GM23338 (cell line): ENCODE measurements at regions not wholly inside any gene's neighbourhood (a gene's known extent, or its start where the extent isn't known, plus 50 kb on each side); places are given as distances from the start of the nearest gene placed in this dataset.

ENCODE experiments used
- CTCF ChIP-seq, 2 experiments: fragments of 200-600 bp in 1 of 2; sonication (generic) in 1 of 2; conservative IDR thresholded peaks; 2 replicates each; pipeline versions ENCODE4 v1.5.1 to v1.6.1; 2016 to 2017; ENCODE audit warnings: antibody characterized with exemption in 2 of 2, low read depth in 2 of 2, mild to moderate bottlenecking in 2 of 2, moderate library complexity in 1 of 2
- EZH2 ChIP-seq: fragments of 200-600 bp; sonication (generic); IDR thresholded peaks from one replicate; pipeline ENCODE4 v1.8.0; 2017; ENCODE audit warnings: antibody characterized with exemption, mild to moderate bottlenecking, low read depth; ENCODE audit not compliant: unreplicated experiment
- JUNB ChIP-seq: IDR thresholded peaks from one replicate; pipeline ENCODE4 v1.6.1; 2016; ENCODE audit warnings: antibody characterized with exemption; ENCODE audit not compliant: unreplicated experiment
- POLR2AphosphoS5 ChIP-seq: IDR thresholded peaks from 2 replicates; pipeline ENCODE4 v1.6.1; 2016; ENCODE audit warnings: antibody characterized with exemption, low read depth
- REST ChIP-seq: IDR thresholded peaks from one replicate; pipeline ENCODE4 v1.6.1; 2018; ENCODE audit warnings: antibody characterized with exemption; ENCODE audit not compliant: unreplicated experiment
- ZNF114 ChIP-seq: fragments of 250-450 bp; sonication (Bioruptor Pico); IDR thresholded peaks from 2 replicates; pipeline ENCODE4 v1.5.0; 2020; ENCODE audit warnings: mild to moderate bottlenecking, moderate library complexity

- TF ChIP-seq REST (no peak), CTCF (conservative IDR thresholded peaks at IDR 0.05; ENCODE audit: low read depth in 2 of 2) (no peak), POLR2AphosphoS5 (no peak), ZNF114 (CRISPR knock-in tag) (no peak), EZH2 (no peak), JUNB (no peak)
Observed at GRCh38 chr18:42156281-42156680, 201.2 kb downstream of the PIK3C3 start.
